ENCODE measurements at regions not wholly inside any gene's neighbourhood (a gene's known extent, or its start where the extent isn't known, plus 50 kb on each side); places are given as distances from the start of the nearest gene placed in this dataset.

GRCh38 chr12:85683051-85683450, 153.2 kb downstream of the RASSF9 start:
- Mint-ChIP-seq H3K9me3 (peaks cover 9% of the 10 kb centered on the region), H3K4me3 (no peak overlapping the region), H3K27me3 (no peaks in the 10 kb centered on the region), H3K36me3 (no peaks in the 10 kb centered on the region), H3K4me1 (no peaks in the 10 kb centered on the region), H3K27ac (no peak overlapping the region)

- H3K27ac Mint-ChIP-seq: no peak overlapping the region
- H3K36me3 Mint-ChIP-seq: no peaks in the 10 kb centered on the region
- no peaks in the 10 kb centered on the region for H3K4me1 Mint-ChIP-seq
Measured at GRCh38 chr12:85688837-85689236, 147.4 kb downstream of the RASSF9 start.

GRCh38 chr12:85690146-85690545, 146.1 kb downstream of the RASSF9 start:
- Mint-ChIP-seq H3K27me3 (no peaks in the 10 kb centered on the region), H3K27ac (no peak overlapping the region), H3K4me1 (no peaks in the 10 kb centered on the region), H3K9me3 (peaks cover 5% of the 10 kb centered on the region), H3K36me3 (no peaks in the 10 kb centered on the region), H3K4me3 (no peak overlapping the region)

More at GRCh38 chr12:85688837-85689236, 147.4 kb downstream of the RASSF9 start:
- Mint-ChIP-seq H3K4me3 (no peak overlapping the region), H3K9me3 (peaks cover 5% of the 10 kb centered on the region), H3K27me3 (no peaks in the 10 kb centered on the region)

- Mint-ChIP-seq H3K27ac (no peak overlapping the region), H3K36me3 (no peaks in the 10 kb centered on the region), H3K9me3 (no peaks in the 10 kb centered on the region), H3K4me1 (no peaks in the 10 kb centered on the region), H3K27me3 (no peaks in the 10 kb centered on the region), H3K4me3 (no peak overlapping the region)
Measured at GRCh38 chr12:85693093-85693665, 143.0 kb downstream of the RASSF9 start.

GRCh38 chr12:85695097-85695715, 141.0 kb downstream of the RASSF9 start:
- Mint-ChIP-seq H3K9me3 (no peaks in the 10 kb centered on the region), H3K27me3 (no peaks in the 10 kb centered on the region), H3K4me3 (no peak overlapping the region), H3K4me1 (no peaks in the 10 kb centered on the region), H3K27ac (no peak overlapping the region), H3K36me3 (no peaks in the 10 kb centered on the region)

GRCh38 chr12:85697003-85697402, 139.2 kb downstream of the RASSF9 start:
- Mint-ChIP-seq H3K4me1 (no peaks in the 10 kb centered on the region), H3K9me3 (no peaks in the 10 kb centered on the region), H3K27me3 (no peaks in the 10 kb centered on the region), H3K27ac (no peak overlapping the region), H3K36me3 (no peaks in the 10 kb centered on the region), H3K4me3 (no peak overlapping the region)

GRCh38 chr12:85698937-85699336, 137.3 kb downstream of the RASSF9 start:
- no peak overlapping the region for H3K27ac Mint-ChIP-seq
- H3K4me3 Mint-ChIP-seq: no peak overlapping the region
- no peaks in the 10 kb centered on the region for H3K36me3 Mint-ChIP-seq
- H3K27me3 Mint-ChIP-seq: no peaks in the 10 kb centered on the region
- H3K4me1 Mint-ChIP-seq: no peaks in the 10 kb centered on the region
- no peaks in the 10 kb centered on the region for H3K9me3 Mint-ChIP-seq

- no peak overlapping the region for H3K4me3 Mint-ChIP-seq
- no peaks in the 10 kb centered on the region for H3K9me3 Mint-ChIP-seq
- H3K36me3 Mint-ChIP-seq: no peaks in the 10 kb centered on the region
- H3K4me1 Mint-ChIP-seq: no peaks in the 10 kb centered on the region
- no peaks in the 10 kb centered on the region for H3K27me3 Mint-ChIP-seq
- no peak overlapping the region for H3K27ac Mint-ChIP-seq
Measured at GRCh38 chr12:85708775-85709174, 127.4 kb downstream of the RASSF9 start.

- Mint-ChIP-seq H3K27me3 (no peaks in the 10 kb centered on the region), H3K4me3 (no peak overlapping the region), H3K9me3 (no peaks in the 10 kb centered on the region), H3K36me3 (no peaks in the 10 kb centered on the region), H3K4me1 (no peaks in the 10 kb centered on the region), H3K27ac (no peak overlapping the region)
Measured at GRCh38 chr12:85711735-85712390, 124.3 kb downstream of the RASSF9 start.

GRCh38 chr12:85713373-85713772, 122.8 kb downstream of the RASSF9 start:
- Mint-ChIP-seq H3K27ac (no peak overlapping the region), H3K9me3 (no peaks in the 10 kb centered on the region), H3K27me3 (no peaks in the 10 kb centered on the region), H3K36me3 (no peaks in the 10 kb centered on the region), H3K4me3 (no peak overlapping the region), H3K4me1 (no peaks in the 10 kb centered on the region)

GRCh38 chr12:85714425-85714824, 121.8 kb downstream of the RASSF9 start:
- no peaks in the 10 kb centered on the region for H3K27me3 Mint-ChIP-seq
- no peaks in the 10 kb centered on the region for H3K4me1 Mint-ChIP-seq
- H3K9me3 Mint-ChIP-seq: no peaks in the 10 kb centered on the region
- peak overlapping the region; percentile 37 for H3K27ac Mint-ChIP-seq
- no peaks in the 10 kb centered on the region for H3K36me3 Mint-ChIP-seq
- no peak overlapping the region for H3K4me3 Mint-ChIP-seq

- no peaks in the 10 kb centered on the region for H3K9me3 Mint-ChIP-seq
- H3K27ac Mint-ChIP-seq: no peak overlapping the region
- H3K4me3 Mint-ChIP-seq: no peak overlapping the region
- no peaks in the 10 kb centered on the region for H3K27me3 Mint-ChIP-seq
- no peaks in the 10 kb centered on the region for H3K36me3 Mint-ChIP-seq
- no peaks in the 10 kb centered on the region for H3K4me1 Mint-ChIP-seq
Measured at GRCh38 chr12:85720308-85721033, 115.7 kb downstream of the RASSF9 start.

- no peaks in the 10 kb centered on the region for H3K4me1 Mint-ChIP-seq
- H3K9me3 Mint-ChIP-seq: peaks cover 5% of the 10 kb centered on the region
- H3K36me3 Mint-ChIP-seq: no peaks in the 10 kb centered on the region
- no peak overlapping the region for H3K4me3 Mint-ChIP-seq
- H3K27me3 Mint-ChIP-seq: no peaks in the 10 kb centered on the region
- H3K27ac Mint-ChIP-seq: no peak overlapping the region
Measured at GRCh38 chr12:85725991-85726390, 110.2 kb downstream of the RASSF9 start.

GRCh38 chr12:85733221-85733840, 102.9 kb downstream of the RASSF9 start:
- Mint-ChIP-seq H3K4me3 (no peak overlapping the region), H3K27ac (no peak overlapping the region)

GRCh38 chr12:85733984-85734383, 102.2 kb downstream of the RASSF9 start:
- H3K4me1 Mint-ChIP-seq: no peaks in the 10 kb centered on the region
- no peaks in the 10 kb centered on the region for H3K27me3 Mint-ChIP-seq
- H3K4me3 Mint-ChIP-seq: no peak overlapping the region
- no peaks in the 10 kb centered on the region for H3K9me3 Mint-ChIP-seq
- H3K36me3 Mint-ChIP-seq: no peaks in the 10 kb centered on the region
- no peak overlapping the region for H3K27ac Mint-ChIP-seq

More at GRCh38 chr12:85733221-85733840, 102.9 kb downstream of the RASSF9 start:
- Mint-ChIP-seq H3K36me3 (no peaks in the 10 kb centered on the region), H3K27me3 (no peaks in the 10 kb centered on the region), H3K4me1 (no peaks in the 10 kb centered on the region), H3K9me3 (no peaks in the 10 kb centered on the region)

Measured in activated naive CD4-positive, alpha-beta T cell treated with anti-CD3 and anti-CD28 coated beads, Interleukin-2, amount 50 U/mL, for 24 hours (primary cell).